ENCODE measurements at regions not wholly inside any gene's neighbourhood (a gene's known extent, or its start where the extent isn't known, plus 50 kb on each side); places are given as distances from the start of the nearest gene placed in this dataset.

- no peak overlapping the region for H3K4me3 ChIP-seq (ENCODE audit: low read length)
- ChIA-PET CTCF (no interaction called here), POLR2A (ENCODE audit: unreplicated experiment) (no interaction called here)
- H3K9me3 ChIP-seq (ENCODE audit: low read length) = no peaks in the 10 kb centered on the region
- peaks cover 64% of the 10 kb centered on the region for H3K27me3 ChIP-seq (ENCODE audit: low read length)
- ATAC-seq (no peak), DNase-seq (no peak)
- H4K20me1 ChIP-seq (ENCODE audit: low read length) = no peaks in the 10 kb centered on the region
- intact Hi-C loops (cut with micrococcal nuclease) = no loop called here
- no peak overlapping the region for H3K9ac ChIP-seq (ENCODE audit: low read length)
- TF ChIP-seq EZH2phosphoT487 (IDR thresholded peaks at IDR 0.05; ENCODE audit: borderline replicate concordance, low read length) = no peak
- no peak for TF ChIP-seq CTCF (conservative IDR thresholded peaks at IDR 0.05; ENCODE audit: low read depth, low read length)
- TF ChIP-seq EZH2 (IDR thresholded peaks at IDR 0.05; ENCODE audit: low read length, unreplicated experiment) = no peak
- no peak overlapping the region for H3K27ac ChIP-seq (ENCODE audit: low read length)
- no peak overlapping the region for H3K4me2 ChIP-seq (ENCODE audit: low read length)
- no peaks in the 10 kb centered on the region for H3K79me2 ChIP-seq (ENCODE audit: low read length)
- H3F3A ChIP-seq (ENCODE audit: low read length, unreplicated experiment) = no peaks in the 10 kb centered on the region
- H3K9me2 ChIP-seq (replicated peaks; ENCODE audit: low read length) = no peaks in the 10 kb centered on the region
- no peaks in the 10 kb centered on the region for H3K4me1 ChIP-seq (ENCODE audit: insufficient read depth, low read length)
- H2AFZ ChIP-seq (ENCODE audit: low read length) = no peak overlapping the region
- no TSS peak for BruUV-seq (replicated peaks)
- H3K36me3 ChIP-seq (ENCODE audit: low read depth, low read length) = no peaks in the 10 kb centered on the region
Measured at GRCh38 chr6:20328924-20329300, 72.8 kb upstream of the E2F3 start.

- H3K9me3 ChIP-seq (ENCODE audit: low read length) = no peaks in the 10 kb centered on the region
- no peak overlapping the region for H2AFZ ChIP-seq (ENCODE audit: low read length)
- no peak overlapping the region for H3K4me2 ChIP-seq (ENCODE audit: low read length)
- ATAC-seq (no peak), DNase-seq (no peak)
- peaks cover 69% of the 10 kb centered on the region for H3K27me3 ChIP-seq (ENCODE audit: low read length)
- no peaks in the 10 kb centered on the region for H3K9me2 ChIP-seq (replicated peaks; ENCODE audit: low read length)
- POLR2A ChIA-PET (ENCODE audit: unreplicated experiment) = no interaction called here
- CTCF ChIA-PET = no interaction called here
- no peaks in the 10 kb centered on the region for H3K36me3 ChIP-seq (ENCODE audit: low read depth, low read length)
- H3K4me1 ChIP-seq (ENCODE audit: insufficient read depth, low read length) = no peaks in the 10 kb centered on the region
- BruUV-seq (replicated peaks) = no TSS peak
- H3F3A ChIP-seq (ENCODE audit: low read length, unreplicated experiment) = no peaks in the 10 kb centered on the region
- H3K4me3 ChIP-seq (ENCODE audit: low read length) = no peak overlapping the region
- TF ChIP-seq EZH2phosphoT487 (IDR thresholded peaks at IDR 0.05; ENCODE audit: borderline replicate concordance, low read length) (no peak), EZH2 (IDR thresholded peaks at IDR 0.05; ENCODE audit: low read length, unreplicated experiment) (no peak), CTCF (conservative IDR thresholded peaks at IDR 0.05; ENCODE audit: low read depth, low read length) (no peak)
- H3K9ac ChIP-seq (ENCODE audit: low read length) = no peak overlapping the region
- no peaks in the 10 kb centered on the region for H3K79me2 ChIP-seq (ENCODE audit: low read length)
- intact Hi-C loops (cut with micrococcal nuclease) = no loop called here
- no peaks in the 10 kb centered on the region for H4K20me1 ChIP-seq (ENCODE audit: low read length)
- no peak overlapping the region for H3K27ac ChIP-seq (ENCODE audit: low read length)
Measured at GRCh38 chr6:20331042-20331441, 70.6 kb upstream of the E2F3 start.

GRCh38 chr6:20331625-20332024 lies 70.1 kb upstream of the E2F3 start:
- ChIA-PET POLR2A (ENCODE audit: unreplicated experiment) (no interaction called here), CTCF (no interaction called here)
- no peaks in the 10 kb centered on the region for H3K79me2 ChIP-seq (ENCODE audit: low read length)

More at GRCh38 chr6:20331625-20332024, 70.1 kb upstream of the E2F3 start:
- no peak overlapping the region for H2AFZ ChIP-seq (ENCODE audit: low read length)
- TF ChIP-seq CTCF (conservative IDR thresholded peaks at IDR 0.05; ENCODE audit: low read depth, low read length) (no peak), EZH2 (IDR thresholded peaks at IDR 0.05; ENCODE audit: low read length, unreplicated experiment) (no peak), EZH2phosphoT487 (IDR thresholded peaks at IDR 0.05; ENCODE audit: borderline replicate concordance, low read length) (no peak)
- no peak overlapping the region for H3K4me2 ChIP-seq (ENCODE audit: low read length)
- no peaks in the 10 kb centered on the region for H4K20me1 ChIP-seq (ENCODE audit: low read length)
- no TSS peak for BruUV-seq (replicated peaks)
- no peaks in the 10 kb centered on the region for H3K4me1 ChIP-seq (ENCODE audit: insufficient read depth, low read length)
- intact Hi-C loops (cut with micrococcal nuclease) = no loop called here
- DNase-seq = no peak
- H3F3A ChIP-seq (ENCODE audit: low read length, unreplicated experiment) = no peaks in the 10 kb centered on the region
- no peaks in the 10 kb centered on the region for H3K9me3 ChIP-seq (ENCODE audit: low read length)
- H3K9me2 ChIP-seq (replicated peaks; ENCODE audit: low read length) = no peaks in the 10 kb centered on the region
- H3K36me3 ChIP-seq (ENCODE audit: low read depth, low read length) = no peaks in the 10 kb centered on the region
- H3K9ac ChIP-seq (ENCODE audit: low read length) = no peak overlapping the region
- H3K27ac ChIP-seq (ENCODE audit: low read length) = no peak overlapping the region
- no peak for ATAC-seq
- no peak overlapping the region for H3K4me3 ChIP-seq (ENCODE audit: low read length)
- H3K27me3 ChIP-seq (ENCODE audit: low read length) = peaks cover 68% of the 10 kb centered on the region
